Stimulated activated CD4-positive, alpha-beta T cell treated with anti-CD3 and anti-CD28 coated beads, TNF-alpha, amount 100 ng/mL, for 48 hours (primary cell): ENCODE measurements at regions not wholly inside any gene's neighbourhood (a gene's known extent, or its start where the extent isn't known, plus 50 kb on each side); places are given as distances from the start of the nearest gene placed in this dataset.

Source experiments
- DNase-seq, 3 donors: peaks; one replicate each; pipeline ENCODE4 v3.0.0-alpha.2; 2020; ENCODE audit warnings: low read depth in 3 of 3

- DNase-seq: no peak
Observed at GRCh38 chr2:196568506-196568905, 71.0 kb upstream of the CCDC150 start.

- no peak for DNase-seq
Observed at GRCh38 chr2:196584903-196585302, 54.6 kb upstream of the CCDC150 start.

GRCh38 chr2:196586511-196586991 lies 53.0 kb upstream of the CCDC150 start:
- no peak for DNase-seq

- DNase-seq: no peak
Observed at GRCh38 chr2:196587056-196587455, 52.5 kb upstream of the CCDC150 start.

GRCh38 chr2:196587739-196588138 lies 51.8 kb upstream of the CCDC150 start:
- DNase-seq: no peak

- no peak for DNase-seq
Observed at GRCh38 chr2:196589419-196589818, 50.1 kb upstream of the CCDC150 start.
